Fibroblast of upper back skin (primary cell): ENCODE measurements at regions not wholly inside any gene's neighbourhood (a gene's known extent, or its start where the extent isn't known, plus 50 kb on each side); places are given as distances from the start of the nearest gene placed in this dataset.
A peak's percentile ranks its signal among the peaks of the same experiment; 100 is the strongest.
"Not testable (repeated sequence)": the region's sequence is repeated elsewhere in the genome, so short reads cannot be mapped to it uniquely, and the experiment has no call there.

ENCODE experiments used
- DNase-seq: peaks from one replicate; pipeline ENCODE4 v3.0.0-alpha.2; 2013

DNA sequence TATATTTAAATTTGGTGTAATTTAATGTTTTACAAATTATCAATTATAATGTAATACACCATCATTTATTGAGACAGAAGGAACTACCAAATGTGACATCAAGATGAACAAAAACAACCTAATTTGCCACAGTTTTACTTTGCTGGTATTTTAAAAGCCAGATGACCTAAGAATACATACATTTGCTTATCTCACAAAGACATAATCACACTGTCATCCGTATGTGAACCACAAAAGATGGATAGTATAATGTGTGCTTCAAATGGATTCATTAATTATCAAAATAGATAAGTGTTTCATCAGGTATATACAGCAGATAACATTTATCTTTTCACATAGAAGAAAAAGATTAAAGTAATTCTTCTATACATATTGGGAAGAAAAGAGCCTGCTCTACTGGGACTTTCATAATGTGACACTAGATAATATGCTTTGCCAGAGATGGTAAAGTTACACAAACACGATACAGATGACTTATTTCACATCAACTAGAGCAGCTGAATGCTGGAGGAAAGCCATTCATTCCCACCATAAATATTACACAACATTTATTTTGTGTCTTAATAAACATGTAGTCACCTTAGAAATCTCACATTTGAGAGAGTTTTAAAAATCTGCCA, 278.5 kb downstream of the ISL1 start:
- no peak for DNase-seq

- no peak for DNase-seq
Measured at GRCh38 chr5:51664491-51665250, 281.4 kb downstream of the ISL1 start.

DNA sequence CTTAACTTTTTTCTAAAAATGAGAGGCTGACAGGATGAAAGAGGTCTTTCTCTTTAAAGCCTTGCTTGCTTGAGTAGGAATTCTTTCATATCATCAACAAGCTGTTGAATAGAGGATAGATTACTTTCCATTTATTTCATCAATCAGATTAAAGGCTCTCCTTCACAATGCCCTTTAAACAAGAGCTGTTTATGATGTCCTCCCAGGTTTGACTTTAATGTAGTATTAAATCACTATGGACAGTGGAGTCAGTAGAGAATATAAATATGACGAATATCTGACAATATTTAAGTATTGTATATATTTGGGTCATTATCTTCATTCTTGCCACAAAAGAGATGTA, 282.0 kb downstream of the ISL1 start:
- DNase-seq = no peak

GRCh38 chr5:51669095-51669494, 285.8 kb downstream of the ISL1 start:
- no peak for DNase-seq

- peak; percentile 0 for DNase-seq
Measured at GRCh38 chr5:51678330-51678729, 295.1 kb downstream of the ISL1 start.

GRCh38 chr5:51679286-51679685, 296.0 kb downstream of the ISL1 start:
- DNase-seq = no peak

DNA sequence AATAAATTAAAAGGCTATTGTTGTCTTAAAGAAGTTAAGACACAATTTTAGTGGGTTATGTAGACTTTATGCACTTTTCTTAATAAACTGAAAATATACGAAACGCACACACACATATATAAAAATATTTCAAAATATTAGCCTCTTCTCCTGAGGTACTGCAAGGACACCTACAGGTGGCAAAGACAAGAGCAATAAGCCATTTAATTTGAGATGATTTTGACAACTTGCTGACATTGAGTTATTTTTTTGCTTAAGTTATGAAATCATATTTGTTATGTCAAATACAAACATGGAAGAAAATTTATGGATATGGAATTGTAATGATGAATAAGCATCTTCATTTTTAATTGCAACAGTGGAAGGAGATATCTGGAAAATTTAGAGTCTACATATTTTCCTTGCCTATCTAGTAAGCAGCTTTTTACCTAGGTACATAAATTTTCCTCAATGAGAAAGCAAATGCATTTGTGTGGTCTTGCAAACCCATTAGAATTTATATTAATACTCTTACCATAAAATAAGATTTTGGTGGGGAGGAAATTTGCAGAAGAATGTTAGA, 301.6 kb downstream of the ISL1 start:
- no peak for DNase-seq

GRCh38 chr5:51685419-51685818, 302.2 kb downstream of the ISL1 start:
- no peak for DNase-seq

- DNase-seq = no peak
Measured at GRCh38 chr5:51686622-51687021, 303.4 kb downstream of the ISL1 start.

DNA sequence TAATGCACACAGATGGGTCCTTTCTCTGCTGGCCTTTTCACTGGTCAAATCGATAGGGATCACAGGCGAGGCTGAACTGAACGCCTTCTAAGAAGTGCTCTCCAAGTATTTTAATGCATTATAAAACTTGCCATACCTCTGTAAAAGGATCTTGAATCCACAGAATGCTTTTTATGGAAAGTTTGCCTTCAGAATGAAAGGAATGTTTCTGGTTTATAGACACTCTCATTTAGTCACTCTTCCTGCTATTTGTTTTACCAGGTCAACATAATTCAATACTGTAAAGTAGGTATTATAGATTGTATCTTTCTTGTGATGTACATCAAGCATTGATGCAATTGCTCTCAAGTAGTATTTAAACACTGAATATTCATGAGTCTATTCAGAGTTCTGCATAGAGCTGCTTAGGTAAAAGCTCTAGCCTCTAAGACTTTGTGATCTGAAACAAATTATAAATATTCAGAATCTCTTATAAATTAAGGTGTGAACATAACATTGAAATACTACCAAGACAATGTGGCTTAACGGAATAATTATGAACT, 308.4 kb downstream of the ISL1 start:
- no peak for DNase-seq

DNA sequence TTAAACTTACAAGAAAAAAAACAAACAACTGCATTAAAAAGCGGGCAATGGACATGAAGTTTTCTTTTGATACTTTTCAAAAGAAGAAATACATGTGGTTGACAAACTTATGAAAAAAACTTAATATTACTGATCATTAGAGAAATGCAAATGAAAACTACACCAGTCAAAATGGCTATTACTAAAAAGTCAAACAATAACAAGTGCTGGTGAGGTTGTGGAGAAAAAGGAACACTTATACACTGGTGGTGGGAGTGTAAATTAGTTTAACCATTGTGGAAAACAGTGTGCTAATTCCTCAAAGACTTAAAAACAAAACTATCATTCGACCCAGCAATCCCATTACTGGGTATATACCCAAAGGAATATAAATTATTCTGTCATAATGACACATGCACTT, 311.6 kb downstream of the ISL1 start:
- no peak for DNase-seq

GRCh38 chr5:51696122-51696521, 312.9 kb downstream of the ISL1 start:
- DNase-seq = no peak

DNA sequence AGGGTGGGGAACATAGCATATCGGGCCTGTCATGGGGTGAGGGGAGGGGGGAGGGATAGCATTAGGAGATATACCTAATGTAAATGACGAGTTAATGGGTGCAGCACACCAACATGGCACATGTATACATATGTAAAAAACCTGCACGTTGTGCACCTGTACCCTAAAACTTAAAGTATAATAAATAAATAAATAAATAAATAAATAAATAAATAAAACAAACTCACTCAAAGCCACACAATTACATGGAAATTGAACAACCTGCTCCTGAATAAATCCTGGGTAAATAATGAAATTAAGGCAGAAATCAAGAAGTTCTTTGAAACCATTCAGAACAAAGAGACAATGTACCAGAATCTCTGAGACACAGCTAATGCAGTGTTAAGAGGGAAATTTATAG, 318.8 kb downstream of the ISL1 start:
- not testable (repeated sequence) for DNase-seq

DNA sequence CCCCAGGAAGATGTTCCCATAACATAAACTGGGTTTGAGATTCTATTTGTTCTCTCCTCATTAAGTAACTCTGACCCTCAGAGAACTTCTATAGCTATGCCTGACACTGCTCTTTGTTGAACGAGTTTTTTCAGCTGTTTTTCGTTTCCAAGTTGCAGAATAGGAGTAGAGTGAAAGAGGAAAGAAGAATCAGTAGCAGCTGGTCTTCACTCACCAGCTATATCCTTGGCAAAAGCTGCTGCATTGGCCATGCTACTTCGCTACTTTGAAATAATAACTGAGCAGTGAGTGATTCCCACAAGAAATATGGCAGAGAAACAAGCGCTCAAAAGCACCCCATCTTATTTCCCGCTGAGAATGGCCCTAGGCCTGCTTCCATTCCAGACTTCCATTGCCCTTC, 329.0 kb downstream of the ISL1 start:
- DNase-seq = no peak

- DNase-seq = not testable (repeated sequence)
Measured at GRCh38 chr5:51715445-51715844, 332.2 kb downstream of the ISL1 start.

- no peak for DNase-seq
Measured at GRCh38 chr5:51731421-51732029, 348.3 kb downstream of the ISL1 start.

DNA sequence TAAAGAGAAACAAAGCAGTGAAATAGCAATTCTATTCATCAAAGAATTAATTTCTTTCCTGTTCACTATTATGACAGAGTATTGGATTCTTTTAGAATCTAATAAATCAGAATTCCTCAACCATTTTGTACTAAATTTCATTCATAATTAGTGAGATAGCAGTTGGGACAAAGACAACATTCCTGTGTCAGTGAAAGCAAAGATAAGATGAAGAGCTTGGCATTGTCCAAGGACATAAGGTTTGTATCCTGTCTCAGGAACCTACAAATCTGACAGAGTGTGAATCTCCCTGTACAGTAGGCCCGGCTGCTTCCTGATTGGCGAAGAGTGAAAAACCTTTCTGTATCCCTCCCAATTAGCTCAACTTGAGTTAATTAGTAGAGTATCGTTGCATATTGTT, 349.1 kb downstream of the ISL1 start:
- DNase-seq = no peak

GRCh38 chr5:51734677-51735076, 351.4 kb downstream of the ISL1 start:
- no peak for DNase-seq

DNA sequence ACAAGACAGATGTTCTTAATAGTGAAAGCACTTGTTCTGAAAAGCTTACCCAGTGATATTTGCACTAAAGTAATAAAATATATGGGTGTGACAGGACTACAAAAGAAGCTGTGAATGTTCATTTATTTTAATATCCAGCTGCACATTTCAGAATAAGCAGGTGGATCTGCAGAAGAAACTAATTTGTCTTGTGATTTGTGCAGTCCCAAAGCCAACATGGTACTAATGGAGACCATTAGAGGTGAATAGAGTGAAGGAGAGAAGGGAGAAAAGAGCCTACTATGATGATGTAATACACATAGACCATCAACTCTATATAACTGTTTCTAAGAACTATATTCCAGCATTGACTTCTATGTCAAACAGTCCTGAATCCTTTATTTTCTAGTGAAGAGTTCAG, 362.8 kb downstream of the ISL1 start:
- no peak for DNase-seq

GRCh38 chr5:51748647-51749046, 365.4 kb downstream of the ISL1 start:
- DNase-seq = no peak
